Glomerular visceral epithelial cell (primary cell): ENCODE measurements at regions not wholly inside any gene's neighbourhood (a gene's known extent, or its start where the extent isn't known, plus 50 kb on each side); places are given as distances from the start of the nearest gene placed in this dataset.
A peak's percentile ranks its signal among the peaks of the same experiment; 100 is the strongest.
"Not testable (repeated sequence)": the region's sequence is repeated elsewhere in the genome, so short reads cannot be mapped to it uniquely, and the experiment has no call there.

Experiments
- DNase-seq: peaks from one replicate; pipeline ENCODE4 v3.0.0-alpha.2; 2016; ENCODE audit errors: extremely low spot score

GRCh38 chr20:52049001-52049731 lies 142.4 kb downstream of the ZFP64 start:
- DNase-seq, result no peak

GRCh38 chr20:52047811-52048764 lies 143.5 kb downstream of the ZFP64 start:
- no peak for DNase-seq

- DNase-seq, result no peak
These were observed 149.6 kb downstream of the ZFP64 start for GRCh38 chr20:52041966-52042365.

GRCh38 chr20:52039790-52040189 lies 151.8 kb downstream of the ZFP64 start:
- no peak for DNase-seq

- DNase-seq, result not testable (repeated sequence)
These were observed 152.9 kb downstream of the ZFP64 start for GRCh38 chr20:52038632-52039031.

GRCh38 chr20:52037370-52037769 lies 154.2 kb downstream of the ZFP64 start:
- no peak for DNase-seq

GRCh38 chr20:52035977-52036376 lies 155.6 kb downstream of the ZFP64 start:
- DNase-seq, result no peak

GRCh38 chr20:52035498-52035897 lies 156.1 kb downstream of the ZFP64 start:
- no peak for DNase-seq

GRCh38 chr20:52034581-52034980 lies 157.0 kb downstream of the ZFP64 start:
- no peak for DNase-seq

GRCh38 chr20:52033313-52033712 lies 158.3 kb downstream of the ZFP64 start:
- DNase-seq, result no peak

GRCh38 chr20:52032304-52032683 lies 159.3 kb downstream of the ZFP64 start:
- not testable (repeated sequence) for DNase-seq

GRCh38 chr20:52031563-52032303 lies 159.8 kb downstream of the ZFP64 start:
- peak; percentile 55 for DNase-seq

- DNase-seq, result no peak
These were observed 160.4 kb downstream of the ZFP64 start for GRCh38 chr20:52031206-52031562.

GRCh38 chr20:52029129-52029528 lies 162.4 kb downstream of the ZFP64 start:
- not testable (repeated sequence) for DNase-seq

- DNase-seq, result no peak
These were observed 165.6 kb downstream of the ZFP64 start for GRCh38 chr20:52025938-52026337.

- no peak for DNase-seq
These were observed 172.3 kb downstream of the ZFP64 start for GRCh38 chr20:52019313-52019712.

GRCh38 chr20:52017669-52018317 lies 173.8 kb downstream of the ZFP64 start:
- no peak for DNase-seq

GRCh38 chr20:52016022-52016421 lies 175.6 kb downstream of the ZFP64 start:
- DNase-seq, result no peak

GRCh38 chr20:52015155-52015554 lies 176.4 kb downstream of the ZFP64 start:
- no peak for DNase-seq

- no peak for DNase-seq
These were observed 179.5 kb downstream of the ZFP64 start for GRCh38 chr20:52012079-52012478.

GRCh38 chr20:52011093-52011492 lies 180.5 kb downstream of the ZFP64 start:
- DNase-seq, result no peak

GRCh38 chr20:52010541-52010940 lies 181.0 kb downstream of the ZFP64 start:
- no peak for DNase-seq
